Stimulated activated effector memory CD8-positive, alpha-beta T cell treated with anti-CD3 and anti-CD28 coated beads, Interleukin-12 subunit alpha, Interleukin-12 subunit beta, amount 100 ng/mL, for 72 hours (primary cell): ENCODE measurements at regions not wholly inside any gene's neighbourhood (a gene's known extent, or its start where the extent isn't known, plus 50 kb on each side); places are given as distances from the start of the nearest gene placed in this dataset.
A peak's percentile ranks its signal among the peaks of the same experiment; 100 is the strongest.
"Not testable (repeated sequence)": the region's sequence is repeated elsewhere in the genome, so short reads cannot be mapped to it uniquely, and the experiment has no call there.

Experiments
- ATAC-seq: fragments of 150-1000 bp; cut with Tn5 transposase; 2 replicates; pipeline ENCODE4 v1.10.0; 2021
- DNase-seq, 2 donors: peaks; one replicate each; pipeline ENCODE4 v3.0.0; 2021 to 2022; ENCODE audit warnings: low spot score in 2 of 2
- H3K27ac Mint-ChIP-seq: one replicate; pipeline ENCODE4 v1.8.0; 2022; ENCODE audit warnings: mild to moderate bottlenecking, mixed read lengths
- H3K36me3 Mint-ChIP-seq: one replicate; pipeline ENCODE4 v1.8.0; 2022; ENCODE audit warnings: mild to moderate bottlenecking, mixed read lengths
- H3K4me1 Mint-ChIP-seq: one replicate; pipeline ENCODE4 v1.8.0; 2022; ENCODE audit warnings: mixed read lengths
- H3K4me3 Mint-ChIP-seq: one replicate; pipeline ENCODE4 v1.8.0; 2022; ENCODE audit warnings: mild to moderate bottlenecking, mixed read lengths
- H3K9me3 Mint-ChIP-seq: one replicate; pipeline ENCODE4 v1.8.0; 2022; ENCODE audit warnings: mixed read lengths

- Mint-ChIP-seq H3K9me3 (peaks cover 2% of the 10 kb centered on the region), H3K4me3 (no peak overlapping the region), H3K27ac (no peak overlapping the region), H3K4me1 (peaks cover 15% of the 10 kb centered on the region), H3K36me3 (no peaks in the 10 kb centered on the region)
- DNase-seq (no peak), ATAC-seq (peak; percentile 51)
Measured at GRCh38 chr1:203559523-203559922, 65.6 kb downstream of the OPTC start.

- not testable (repeated sequence) for H3K27ac Mint-ChIP-seq, DNase-seq, H3K36me3 Mint-ChIP-seq, ATAC-seq, H3K4me3 Mint-ChIP-seq, H3K4me1 Mint-ChIP-seq, H3K9me3 Mint-ChIP-seq
Measured at GRCh38 chr1:203561761-203562160, 64.9 kb upstream of the ATP2B4 start.

- no peak for DNase-seq
- Mint-ChIP-seq H3K27ac (no peak overlapping the region), H3K4me3 (no peak overlapping the region), H3K9me3 (peaks cover 2% of the 10 kb centered on the region), H3K4me1 (peaks cover 8% of the 10 kb centered on the region), H3K36me3 (no peaks in the 10 kb centered on the region)
- no peak for ATAC-seq
Measured at GRCh38 chr1:203563291-203563690, 63.3 kb upstream of the ATP2B4 start.

DNA sequence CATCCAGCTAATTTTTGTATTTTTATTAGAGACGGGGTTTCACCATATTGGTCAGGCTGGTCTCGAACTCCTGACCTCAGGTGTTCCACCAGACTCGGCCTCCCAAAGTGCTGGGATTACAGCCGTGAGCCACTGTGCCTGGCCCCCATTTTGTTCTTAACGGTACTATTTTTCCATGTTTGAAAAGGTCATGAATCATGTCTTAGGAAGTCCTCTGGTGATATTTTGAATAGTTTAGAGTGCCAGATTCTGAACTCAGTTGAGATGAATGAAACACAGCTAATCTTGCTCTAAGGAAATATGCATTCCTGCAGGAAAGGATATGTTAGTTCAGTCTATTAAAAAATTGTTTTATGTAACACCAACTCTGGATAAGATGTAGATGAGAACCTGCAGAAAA is 62.6 kb upstream of the ATP2B4 start:
- ATAC-seq (no peak), DNase-seq (no peak)
- Mint-ChIP-seq H3K4me1 (peaks cover 6% of the 10 kb centered on the region), H3K9me3 (peaks cover 2% of the 10 kb centered on the region), H3K36me3 (no peaks in the 10 kb centered on the region), H3K4me3 (no peak overlapping the region), H3K27ac (no peak overlapping the region)

DNA sequence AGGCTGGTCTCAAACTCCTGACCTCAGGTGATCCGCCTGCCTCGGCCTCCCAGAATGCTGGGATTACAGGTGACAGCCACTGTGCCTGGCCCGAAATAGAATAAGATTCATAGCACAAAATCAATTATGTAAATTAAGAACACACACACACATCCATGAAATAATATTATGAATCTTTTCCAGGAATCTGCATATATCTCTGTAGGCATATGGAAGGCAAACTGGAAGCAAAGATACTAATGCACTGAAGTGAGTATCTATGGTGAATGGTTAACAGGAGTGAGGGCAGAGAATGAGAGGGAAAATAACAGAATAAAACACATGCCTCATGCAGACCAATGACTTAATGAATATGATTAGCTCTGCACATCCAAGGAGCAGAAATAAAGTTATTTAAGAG is 61.6 kb upstream of the ATP2B4 start:
- ATAC-seq: no peak
- peaks cover 2% of the 10 kb centered on the region for H3K9me3 Mint-ChIP-seq
- DNase-seq: no peak
- H3K36me3 Mint-ChIP-seq: no peaks in the 10 kb centered on the region
- no peak overlapping the region for H3K27ac Mint-ChIP-seq
- no peaks in the 10 kb centered on the region for H3K4me1 Mint-ChIP-seq
- no peak overlapping the region for H3K4me3 Mint-ChIP-seq

- Mint-ChIP-seq H3K36me3 (no peaks in the 10 kb centered on the region), H3K27ac (no peak overlapping the region), H3K4me3 (no peak overlapping the region), H3K9me3 (peaks cover 2% of the 10 kb centered on the region), H3K4me1 (no peaks in the 10 kb centered on the region)
- ATAC-seq (no peak), DNase-seq (no peak)
Measured at GRCh38 chr1:203565981-203566380, 60.7 kb upstream of the ATP2B4 start.

GRCh38 chr1:203566966-203567365 is 59.7 kb upstream of the ATP2B4 start:
- not testable (repeated sequence) for ATAC-seq, H3K4me1 Mint-ChIP-seq, H3K27ac Mint-ChIP-seq

DNA sequence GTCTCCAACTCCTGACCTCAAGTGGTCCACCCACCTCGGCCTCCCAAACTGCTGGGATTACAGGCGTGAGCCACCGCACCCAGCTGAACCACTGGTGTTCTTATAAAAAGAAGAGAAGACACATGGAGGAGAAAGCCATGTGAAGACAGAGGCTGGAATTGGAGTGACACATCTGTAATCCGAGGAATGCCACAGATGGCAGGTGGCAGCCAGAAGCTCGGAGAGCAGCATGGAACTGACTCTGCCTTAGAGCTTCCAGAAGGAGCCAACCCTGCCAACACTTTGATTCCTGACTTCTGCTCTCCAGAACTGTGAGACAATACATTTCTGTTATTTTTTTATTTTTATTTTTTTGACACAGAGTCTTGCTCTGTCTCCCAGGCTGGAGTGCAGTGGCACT is 59.0 kb upstream of the ATP2B4 start:
- Mint-ChIP-seq H3K4me1 (no peaks in the 10 kb centered on the region), H3K4me3 (no peak overlapping the region), H3K9me3 (peaks cover 2% of the 10 kb centered on the region), H3K36me3 (no peaks in the 10 kb centered on the region), H3K27ac (no peak overlapping the region)
- DNase-seq (no peak), ATAC-seq (no peak)

More at GRCh38 chr1:203566966-203567365, 59.7 kb upstream of the ATP2B4 start:
- DNase-seq, H3K36me3 Mint-ChIP-seq, H3K4me3 Mint-ChIP-seq, H3K9me3 Mint-ChIP-seq: not testable (repeated sequence)

GRCh38 chr1:203569490-203570318 is 56.9 kb upstream of the ATP2B4 start:
- Mint-ChIP-seq H3K9me3 (no peaks in the 10 kb centered on the region), H3K36me3 (no peaks in the 10 kb centered on the region), H3K4me1 (no peaks in the 10 kb centered on the region), H3K4me3 (no peak overlapping the region), H3K27ac (no peak overlapping the region)
- DNase-seq (no peak), ATAC-seq (no peak)

DNA sequence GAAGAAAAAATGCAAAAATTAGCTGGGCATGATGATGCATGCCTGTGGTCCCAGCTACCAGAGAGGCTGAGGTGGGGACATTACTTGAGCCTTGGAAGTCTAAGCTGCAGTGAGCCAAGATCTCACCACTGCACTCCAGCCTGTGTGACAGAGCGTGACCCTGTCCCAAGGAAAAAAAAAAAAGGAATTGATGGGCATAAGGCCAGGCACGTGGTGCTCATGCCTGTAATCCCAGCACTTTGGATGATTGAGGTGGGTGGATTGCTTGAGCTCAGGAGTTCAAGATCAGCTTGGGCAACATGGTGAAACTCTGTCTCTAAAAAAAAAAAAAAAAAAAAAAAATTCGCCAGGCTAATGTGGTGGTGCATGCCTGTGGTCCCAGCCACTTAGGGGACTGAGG is 55.8 kb upstream of the ATP2B4 start:
- Mint-ChIP-seq H3K27ac (no peak overlapping the region), H3K9me3 (no peaks in the 10 kb centered on the region), H3K4me3 (no peak overlapping the region), H3K4me1 (no peaks in the 10 kb centered on the region), H3K36me3 (no peaks in the 10 kb centered on the region)
- no peak for ATAC-seq
- DNase-seq: no peak

- ATAC-seq (no peak), DNase-seq (no peak)
- Mint-ChIP-seq H3K27ac (no peak overlapping the region), H3K36me3 (no peaks in the 10 kb centered on the region), H3K4me3 (no peak overlapping the region), H3K9me3 (no peaks in the 10 kb centered on the region), H3K4me1 (no peaks in the 10 kb centered on the region)
Measured at GRCh38 chr1:203571661-203572060, 55.0 kb upstream of the ATP2B4 start.

GRCh38 chr1:203572134-203572625 is 54.5 kb upstream of the ATP2B4 start:
- no peaks in the 10 kb centered on the region for H3K36me3 Mint-ChIP-seq
- no peaks in the 10 kb centered on the region for H3K9me3 Mint-ChIP-seq
- no peak overlapping the region for H3K4me3 Mint-ChIP-seq
- no peaks in the 10 kb centered on the region for H3K4me1 Mint-ChIP-seq
- DNase-seq (no peak), ATAC-seq (no peak)
- H3K27ac Mint-ChIP-seq: no peak overlapping the region

DNA sequence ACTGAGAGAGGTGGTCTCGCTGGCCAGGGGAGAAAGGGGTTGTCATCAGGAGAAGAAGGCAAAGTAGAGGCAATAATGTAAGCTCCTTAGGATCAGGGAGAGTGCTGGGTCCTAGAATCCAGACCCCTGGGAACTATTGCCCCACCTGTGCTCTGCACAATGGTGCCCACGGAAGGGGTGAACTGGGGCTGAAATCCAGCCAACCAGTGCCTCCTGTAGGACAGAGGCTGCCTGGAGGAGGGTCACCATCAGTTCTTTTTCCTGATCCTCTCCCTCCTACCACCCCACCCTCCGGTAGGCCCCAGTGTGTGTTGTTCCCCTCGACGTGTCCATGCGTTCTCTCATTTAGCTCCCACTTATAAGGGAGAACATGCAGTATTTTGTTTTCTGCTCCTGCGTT is 52.9 kb upstream of the ATP2B4 start:
- Mint-ChIP-seq H3K36me3 (no peaks in the 10 kb centered on the region), H3K27ac (no peak overlapping the region), H3K4me3 (no peak overlapping the region), H3K9me3 (no peaks in the 10 kb centered on the region), H3K4me1 (no peaks in the 10 kb centered on the region)
- ATAC-seq (no peak), DNase-seq (no peak)
